ENCODE measurements at regions not wholly inside any gene's neighbourhood (a gene's known extent, or its start where the extent isn't known, plus 50 kb on each side); places are given as distances from the start of the nearest gene placed in this dataset.

- TF ChIP-seq, protein P1, sequence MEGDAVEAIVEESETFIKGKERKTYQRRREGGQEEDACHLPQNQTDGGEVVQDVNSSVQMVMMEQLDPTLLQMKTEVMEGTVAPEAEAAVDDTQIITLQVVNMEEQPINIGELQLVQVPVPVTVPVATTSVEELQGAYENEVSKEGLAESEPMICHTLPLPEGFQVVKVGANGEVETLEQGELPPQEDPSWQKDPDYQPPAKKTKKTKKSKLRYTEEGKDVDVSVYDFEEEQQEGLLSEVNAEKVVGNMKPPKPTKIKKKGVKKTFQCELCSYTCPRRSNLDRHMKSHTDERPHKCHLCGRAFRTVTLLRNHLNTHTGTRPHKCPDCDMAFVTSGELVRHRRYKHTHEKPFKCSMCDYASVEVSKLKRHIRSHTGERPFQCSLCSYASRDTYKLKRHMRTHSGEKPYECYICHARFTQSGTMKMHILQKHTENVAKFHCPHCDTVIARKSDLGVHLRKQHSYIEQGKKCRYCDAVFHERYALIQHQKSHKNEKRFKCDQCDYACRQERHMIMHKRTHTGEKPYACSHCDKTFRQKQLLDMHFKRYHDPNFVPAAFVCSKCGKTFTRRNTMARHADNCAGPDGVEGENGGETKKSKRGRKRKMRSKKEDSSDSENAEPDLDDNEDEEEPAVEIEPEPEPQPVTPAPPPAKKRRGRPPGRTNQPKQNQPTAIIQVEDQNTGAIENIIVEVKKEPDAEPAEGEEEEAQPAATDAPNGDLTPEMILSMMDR (IDR thresholded peaks at IDR 0.05): no peak
- no peak for TF ChIP-seq POLR2A (IDR thresholded peaks at IDR 0.05)
Observed at GRCh38 chr7:67599331-67600062, 602.9 kb downstream of the TYW1 start.
